Transverse colon (tissue), 4 donors: ENCODE measurements at regions not wholly inside any gene's neighbourhood (a gene's known extent, or its start where the extent isn't known, plus 50 kb on each side); places are given as distances from the start of the nearest gene placed in this dataset.

Experiments used
- POLR2A ChIP-seq: fragments of 450-650 bp; IDR thresholded peaks from one replicate; pipeline ENCODE4 v1.6.1; 2016; ENCODE audit warnings: antibody characterized with exemption, mild to moderate bottlenecking, moderate library complexity
- POLR2AphosphoS5 ChIP-seq, 3 donors: sonication (generic); formaldehyde crosslinking; IDR thresholded peaks; one replicate each; pipeline ENCODE4 v1.6.1; 2016; ENCODE audit warnings: antibody characterized with exemption in 3 of 3
- TF ChIP-seq, protein P1 (sequence below), 5 experiments: fragments of 200-600 bp in 3 of 5; fragments of 450-650 bp in 2 of 5; sonication (generic) in 3 of 5; IDR thresholded peaks; 1 replicate in 2 of 5; 2 replicates in 3 of 5; pipeline ENCODE4 v1.5.1; 2016 to 2017; ENCODE audit warnings: antibody characterized with exemption in 5 of 5, inconsistent platforms in 3 of 5, mild to moderate bottlenecking in 2 of 5, moderate library complexity in 1 of 5

DNA sequence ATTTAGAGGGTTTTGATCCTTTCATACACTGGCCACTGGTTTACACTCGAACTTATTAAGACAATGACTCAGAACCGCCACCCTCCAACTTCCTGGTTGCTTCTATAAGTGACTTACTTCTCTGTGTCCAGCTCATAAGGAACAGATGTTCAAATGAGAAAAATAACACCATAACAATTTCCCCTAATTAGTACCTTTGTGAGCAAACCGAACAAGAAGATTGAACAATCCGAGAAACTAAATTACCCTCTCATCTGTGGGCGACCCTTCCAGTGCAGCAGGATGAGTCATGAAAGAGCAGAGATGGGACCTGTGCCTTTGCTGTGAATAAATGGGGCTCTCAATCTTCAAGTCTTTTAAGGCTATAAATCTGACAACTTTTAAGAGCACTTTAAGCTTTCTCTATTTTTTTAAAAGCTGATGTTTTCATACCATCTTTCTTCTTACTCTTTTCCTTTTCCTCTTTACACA, 146.8 kb upstream of the RASSF8 start:
- TF ChIP-seq, protein P1, sequence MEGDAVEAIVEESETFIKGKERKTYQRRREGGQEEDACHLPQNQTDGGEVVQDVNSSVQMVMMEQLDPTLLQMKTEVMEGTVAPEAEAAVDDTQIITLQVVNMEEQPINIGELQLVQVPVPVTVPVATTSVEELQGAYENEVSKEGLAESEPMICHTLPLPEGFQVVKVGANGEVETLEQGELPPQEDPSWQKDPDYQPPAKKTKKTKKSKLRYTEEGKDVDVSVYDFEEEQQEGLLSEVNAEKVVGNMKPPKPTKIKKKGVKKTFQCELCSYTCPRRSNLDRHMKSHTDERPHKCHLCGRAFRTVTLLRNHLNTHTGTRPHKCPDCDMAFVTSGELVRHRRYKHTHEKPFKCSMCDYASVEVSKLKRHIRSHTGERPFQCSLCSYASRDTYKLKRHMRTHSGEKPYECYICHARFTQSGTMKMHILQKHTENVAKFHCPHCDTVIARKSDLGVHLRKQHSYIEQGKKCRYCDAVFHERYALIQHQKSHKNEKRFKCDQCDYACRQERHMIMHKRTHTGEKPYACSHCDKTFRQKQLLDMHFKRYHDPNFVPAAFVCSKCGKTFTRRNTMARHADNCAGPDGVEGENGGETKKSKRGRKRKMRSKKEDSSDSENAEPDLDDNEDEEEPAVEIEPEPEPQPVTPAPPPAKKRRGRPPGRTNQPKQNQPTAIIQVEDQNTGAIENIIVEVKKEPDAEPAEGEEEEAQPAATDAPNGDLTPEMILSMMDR (IDR thresholded peaks at IDR 0.05), result no peak
- TF ChIP-seq POLR2AphosphoS5 (IDR thresholded peaks at IDR 0.05), result no peak
- no peak for TF ChIP-seq POLR2A
